ENCODE measurements at regions not wholly inside any gene's neighbourhood (a gene's known extent, or its start where the extent isn't known, plus 50 kb on each side); places are given as distances from the start of the nearest gene placed in this dataset.

DNA sequence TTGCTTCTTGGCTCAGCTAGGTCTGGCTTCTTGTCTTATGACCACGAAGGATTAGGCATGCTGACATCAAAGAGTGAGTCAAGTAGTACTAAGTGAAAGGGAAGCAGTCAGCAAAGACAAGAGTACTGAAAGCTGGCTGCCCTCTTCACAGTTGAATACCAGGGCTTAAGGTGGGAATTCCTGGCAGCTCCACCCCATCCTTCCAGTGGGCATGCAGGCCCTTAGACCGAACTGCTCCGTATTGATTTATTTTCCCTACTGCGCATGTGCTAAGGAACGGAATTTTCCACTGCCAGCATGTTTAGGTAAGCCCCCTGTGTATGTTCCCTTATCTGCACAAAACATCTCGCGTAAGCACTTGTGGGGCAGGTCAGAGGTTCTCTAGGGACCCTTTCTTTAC is 2320.1 kb downstream of the ARAP2 start:
- WGBS (ENCODE audit: insufficient coverage): 87% methylated on average over 6 of the region's 7 CpGs
- Histone ChIP-seq H3K27me3 (replicated peaks in 1 of 2; ENCODE audit: control insufficient read depth in 2 of 2, extremely low read depth in 1 of 2, insufficient read depth in 2 of 2, low read length in 1 of 2) (no peaks in the 10 kb centered on the region), H3K36me3 (ENCODE audit: control insufficient read depth in 2 of 2, extremely low read depth in 1 of 2, insufficient read depth in 1 of 2, low read length in 1 of 2) (no peaks in the 10 kb centered on the region), H3K27ac (ENCODE audit: low read length) (no peak overlapping the region), H3K9me3 (no peaks in the 10 kb centered on the region), H3K4me3 (ENCODE audit: control insufficient read depth in 1 of 2, extremely low read depth in 1 of 2, low read length in 1 of 2) (no peak overlapping the region), H3K4me1 (ENCODE audit: control insufficient read depth in 1 of 2, extremely low read depth in 1 of 2, insufficient read depth in 2 of 2, low read length in 2 of 2) (no peaks in the 10 kb centered on the region)
- ATAC-seq (replicated peaks in 1 of 4) (no peak), DNase-seq (no peak)
- H3K9me3 Mint-ChIP-seq: peaks cover 5 to 23% (median 15%) of the 10 kb centered on the region in 3 donors
- ChIA-PET POLR2A (no interaction called here), CTCF (no interaction called here)
- no peak overlapping the region for H3K4me3 Mint-ChIP-seq
- no peak overlapping the region for H3K27ac Mint-ChIP-seq
- H3K27me3 Mint-ChIP-seq: no peaks in the 10 kb centered on the region
- H3K36me3 Mint-ChIP-seq: no peaks in the 10 kb centered on the region
- H3K4me1 Mint-ChIP-seq: no peaks in the 10 kb centered on the region

DNA sequence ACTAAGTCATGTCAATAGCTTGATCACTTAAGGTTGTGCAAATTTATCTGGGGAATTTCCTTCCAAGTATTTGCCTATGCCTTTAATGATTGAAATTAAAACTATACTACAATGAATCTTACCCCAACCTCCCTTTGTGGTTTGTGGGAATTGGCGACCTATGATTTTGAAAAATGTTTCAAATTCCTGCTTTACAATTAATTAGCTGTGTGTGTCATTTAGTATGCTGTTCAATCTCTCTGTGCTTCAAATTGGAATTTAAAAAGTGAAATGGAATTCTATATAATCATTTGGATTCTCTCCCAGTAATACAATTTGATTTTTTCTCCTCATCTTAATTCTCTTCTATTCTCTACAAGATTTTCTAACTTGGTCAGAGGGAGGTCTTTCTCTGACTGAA is 2319.5 kb downstream of the ARAP2 start:
- Histone ChIP-seq H3K4me1 (ENCODE audit: control insufficient read depth in 1 of 2, extremely low read depth in 1 of 2, insufficient read depth in 2 of 2, low read length in 2 of 2) (no peaks in the 10 kb centered on the region), H3K36me3 (ENCODE audit: control insufficient read depth in 2 of 2, extremely low read depth in 1 of 2, insufficient read depth in 1 of 2, low read length in 1 of 2) (no peaks in the 10 kb centered on the region), H3K27me3 (replicated peaks in 1 of 2; ENCODE audit: control insufficient read depth in 2 of 2, extremely low read depth in 1 of 2, insufficient read depth in 2 of 2, low read length in 1 of 2) (no peaks in the 10 kb centered on the region), H3K4me3 (ENCODE audit: control insufficient read depth in 1 of 2, extremely low read depth in 1 of 2, low read length in 1 of 2) (no peak overlapping the region), H3K9me3 (no peaks in the 10 kb centered on the region), H3K27ac (ENCODE audit: low read length) (no peak overlapping the region)
- ChIA-PET POLR2A (no interaction called here), CTCF (no interaction called here)
- no peaks in the 10 kb centered on the region for H3K4me1 Mint-ChIP-seq
- ATAC-seq (replicated peaks in 1 of 4): no peak
- H3K36me3 Mint-ChIP-seq: no peaks in the 10 kb centered on the region
- no peaks in the 10 kb centered on the region for H3K27me3 Mint-ChIP-seq
- WGBS (ENCODE audit: insufficient coverage): no CpG with 5 or more reads among the region's 1 CpG
- no peak for DNase-seq
- H3K9me3 Mint-ChIP-seq: peaks cover 2 to 19% (median 15%) of the 10 kb centered on the region in 3 donors
- no peak overlapping the region for H3K4me3 Mint-ChIP-seq
- no peak overlapping the region for H3K27ac Mint-ChIP-seq

DNA sequence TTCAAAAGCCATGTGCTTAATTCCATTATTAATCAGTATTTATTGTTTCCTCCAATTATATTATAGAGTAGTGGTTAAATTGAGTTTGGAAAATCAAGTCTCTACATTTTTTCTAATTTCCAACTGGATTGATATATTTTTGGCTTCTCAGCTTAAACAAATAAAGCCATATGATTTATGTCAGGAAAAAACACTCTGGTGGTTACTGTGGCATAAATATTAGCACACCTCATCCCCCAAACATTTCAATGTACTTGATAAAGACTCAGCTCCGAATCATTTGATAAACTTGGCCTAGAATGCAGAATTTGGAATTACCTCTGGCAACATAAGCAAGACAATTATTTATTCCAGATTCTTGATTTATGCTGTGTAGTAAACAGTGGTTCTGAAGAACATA is 2313.8 kb downstream of the ARAP2 start:
- ATAC-seq (replicated peaks in 1 of 4) (no peak), DNase-seq (no peak)
- H3K4me1 ChIP-seq (ENCODE audit: control insufficient read depth in 1 of 2, extremely low read depth in 1 of 2, insufficient read depth in 2 of 2, low read length in 2 of 2): no peaks in the 10 kb centered on the region
- no peak overlapping the region for H3K27ac ChIP-seq (ENCODE audit: low read length)
- Mint-ChIP-seq H3K4me1 (no peaks in the 10 kb centered on the region), H3K36me3 (no peaks in the 10 kb centered on the region), H3K9me3 (peaks cover 5 to 22% (median 17%) of the 10 kb centered on the region in 3 donors), H3K4me3 (no peak overlapping the region), H3K27me3 (no peaks in the 10 kb centered on the region), H3K27ac (no peak overlapping the region)
- WGBS (ENCODE audit: insufficient coverage): no CpG with 5 or more reads among the region's 1 CpG
- peaks cover 2% of the 10 kb centered on the region for H3K9me3 ChIP-seq
- no peaks in the 10 kb centered on the region for H3K27me3 ChIP-seq (replicated peaks in 1 of 2; ENCODE audit: control insufficient read depth in 2 of 2, extremely low read depth in 1 of 2, insufficient read depth in 2 of 2, low read length in 1 of 2)
- ChIA-PET CTCF (no interaction called here), POLR2A (interaction anchor here in 1 of 2 donors (0.6 kb wide), 1 partner anchor 271 kb away, joined by 7 read pairs; no protein-coding TSS in a partner anchor)
- no peak overlapping the region for H3K4me3 ChIP-seq (ENCODE audit: control insufficient read depth in 1 of 2, extremely low read depth in 1 of 2, low read length in 1 of 2)
- no peaks in the 10 kb centered on the region for H3K36me3 ChIP-seq (ENCODE audit: control insufficient read depth in 2 of 2, extremely low read depth in 1 of 2, insufficient read depth in 1 of 2, low read length in 1 of 2)

DNA sequence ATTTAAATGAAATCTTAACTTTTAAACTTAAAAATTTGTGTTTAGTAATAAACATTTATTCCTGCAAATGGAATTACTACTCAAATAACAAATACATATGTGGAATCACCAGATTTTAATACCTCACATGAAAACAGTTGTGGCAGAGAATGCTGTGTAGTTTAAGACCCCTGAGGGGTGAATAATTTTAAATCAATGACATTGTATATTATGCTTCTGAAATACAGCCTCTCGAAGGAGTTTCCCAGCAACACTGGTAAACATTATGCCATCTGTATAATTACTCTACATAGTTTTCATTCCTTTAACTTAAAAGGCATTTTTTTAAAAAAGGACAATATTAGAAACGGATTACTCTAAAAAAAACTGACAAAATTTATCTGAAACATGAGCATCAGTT is 2313.3 kb downstream of the ARAP2 start:
- no peaks in the 10 kb centered on the region for H3K4me1 Mint-ChIP-seq
- H3K36me3 ChIP-seq (ENCODE audit: control insufficient read depth in 2 of 2, extremely low read depth in 1 of 2, insufficient read depth in 1 of 2, low read length in 1 of 2): no peaks in the 10 kb centered on the region
- H3K4me3 Mint-ChIP-seq: no peak overlapping the region
- H3K27me3 ChIP-seq (replicated peaks in 1 of 2; ENCODE audit: control insufficient read depth in 2 of 2, extremely low read depth in 1 of 2, insufficient read depth in 2 of 2, low read length in 1 of 2): no peaks in the 10 kb centered on the region
- H3K9me3 Mint-ChIP-seq: peaks cover 5 to 22% (median 17%) of the 10 kb centered on the region in 3 donors
- no peaks in the 10 kb centered on the region for H3K36me3 Mint-ChIP-seq
- WGBS (ENCODE audit: insufficient coverage): no CpG with 5 or more reads among the region's 2 CpGs
- DNase-seq: no peak
- H3K27ac ChIP-seq (ENCODE audit: low read length): no peak overlapping the region
- no peaks in the 10 kb centered on the region for H3K27me3 Mint-ChIP-seq
- H3K4me1 ChIP-seq (ENCODE audit: control insufficient read depth in 1 of 2, extremely low read depth in 1 of 2, insufficient read depth in 2 of 2, low read length in 2 of 2): no peaks in the 10 kb centered on the region
- ATAC-seq (replicated peaks in 1 of 4): no peak
- ChIA-PET POLR2A (no interaction called here), CTCF (no interaction called here)
- no peak overlapping the region for H3K27ac Mint-ChIP-seq
- peaks cover 2% of the 10 kb centered on the region for H3K9me3 ChIP-seq
- H3K4me3 ChIP-seq (ENCODE audit: control insufficient read depth in 1 of 2, extremely low read depth in 1 of 2, low read length in 1 of 2): no peak overlapping the region

DNA sequence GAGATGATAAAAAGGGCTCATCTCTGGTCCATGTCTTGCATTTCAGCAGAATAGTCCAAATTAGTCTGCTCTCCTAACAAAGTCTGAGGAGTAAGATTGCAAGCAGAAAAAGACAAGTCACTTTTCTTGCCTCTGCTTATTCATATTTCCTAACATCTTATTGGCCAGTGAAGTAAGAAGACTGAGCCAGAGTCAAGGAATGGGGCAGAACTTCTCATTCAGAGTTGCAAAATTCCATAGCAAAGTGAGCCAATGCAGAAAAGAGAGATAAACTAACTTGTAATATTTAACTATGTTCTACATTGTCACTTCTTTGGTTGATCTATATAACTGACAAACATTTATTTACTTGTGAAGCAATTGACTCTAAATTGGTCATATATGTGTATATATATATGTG is 2304.0 kb downstream of the ARAP2 start:
- H3K36me3 ChIP-seq (ENCODE audit: control insufficient read depth in 2 of 2, extremely low read depth in 1 of 2, insufficient read depth in 1 of 2, low read length in 1 of 2): no peaks in the 10 kb centered on the region
- peaks cover 3 to 12% (median 9%) of the 10 kb centered on the region in 3 donors for H3K9me3 Mint-ChIP-seq
- ATAC-seq (replicated peaks in 1 of 4) (no peak), DNase-seq (no peak)
- H3K4me1 Mint-ChIP-seq: no peaks in the 10 kb centered on the region
- H3K27me3 Mint-ChIP-seq: no peaks in the 10 kb centered on the region
- no peak overlapping the region for H3K27ac ChIP-seq (ENCODE audit: low read length)
- no peaks in the 10 kb centered on the region for H3K9me3 ChIP-seq
- ChIA-PET POLR2A (no interaction called here), CTCF (no interaction called here)
- H3K4me3 Mint-ChIP-seq: no peak overlapping the region
- H3K27me3 ChIP-seq (replicated peaks in 1 of 2; ENCODE audit: control insufficient read depth in 2 of 2, extremely low read depth in 1 of 2, insufficient read depth in 2 of 2, low read length in 1 of 2): no peaks in the 10 kb centered on the region
- H3K4me1 ChIP-seq (ENCODE audit: control insufficient read depth in 1 of 2, extremely low read depth in 1 of 2, insufficient read depth in 2 of 2, low read length in 2 of 2): no peaks in the 10 kb centered on the region
- H3K36me3 Mint-ChIP-seq: no peaks in the 10 kb centered on the region
- H3K27ac Mint-ChIP-seq: no peak overlapping the region
- H3K4me3 ChIP-seq (ENCODE audit: control insufficient read depth in 1 of 2, extremely low read depth in 1 of 2, low read length in 1 of 2): no peak overlapping the region

DNA sequence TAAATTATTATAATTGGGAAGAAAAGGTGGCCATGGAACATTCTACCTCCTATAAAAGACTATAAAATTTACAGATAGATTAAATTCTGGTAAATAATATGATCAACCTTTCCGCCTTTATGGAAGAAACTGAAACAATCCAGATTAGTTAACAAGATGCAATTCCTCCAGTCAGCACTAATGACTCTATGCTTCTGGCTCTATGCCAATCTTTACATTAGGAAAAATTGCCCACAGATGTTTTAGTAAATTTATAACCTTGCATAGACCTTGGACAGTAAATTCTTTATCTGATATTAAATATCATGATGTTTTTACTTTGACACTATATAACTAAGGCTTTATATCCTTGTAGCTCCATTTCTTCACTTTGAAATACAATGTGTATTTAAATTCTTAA is 2302.5 kb downstream of the ARAP2 start:
- no peaks in the 10 kb centered on the region for H3K36me3 Mint-ChIP-seq
- WGBS (ENCODE audit: insufficient coverage): no CpG with 5 or more reads among the region's 1 CpG
- H3K4me3 ChIP-seq (ENCODE audit: control insufficient read depth in 1 of 2, extremely low read depth in 1 of 2, low read length in 1 of 2): no peak overlapping the region
- H3K9me3 Mint-ChIP-seq: peaks cover 3 to 16% (median 9%) of the 10 kb centered on the region in 3 donors
- no peaks in the 10 kb centered on the region for H3K27me3 ChIP-seq (replicated peaks in 1 of 2; ENCODE audit: control insufficient read depth in 2 of 2, extremely low read depth in 1 of 2, insufficient read depth in 2 of 2, low read length in 1 of 2)
- no peaks in the 10 kb centered on the region for H3K27me3 Mint-ChIP-seq
- H3K4me1 Mint-ChIP-seq: no peaks in the 10 kb centered on the region
- H3K9me3 ChIP-seq: no peaks in the 10 kb centered on the region
- H3K4me3 Mint-ChIP-seq: no peak overlapping the region
- H3K27ac Mint-ChIP-seq: no peak overlapping the region
- no peak for DNase-seq
- no peaks in the 10 kb centered on the region for H3K4me1 ChIP-seq (ENCODE audit: control insufficient read depth in 1 of 2, extremely low read depth in 1 of 2, insufficient read depth in 2 of 2, low read length in 2 of 2)
- H3K27ac ChIP-seq (ENCODE audit: low read length): no peak overlapping the region
- ATAC-seq (replicated peaks in 1 of 4): no peak
- POLR2A ChIA-PET: interaction anchor here in 1 of 2 donors (0.5 kb wide), 1 partner anchor 190 kb away, joined by 3 read pairs; no protein-coding TSS in a partner anchor
- no peaks in the 10 kb centered on the region for H3K36me3 ChIP-seq (ENCODE audit: control insufficient read depth in 2 of 2, extremely low read depth in 1 of 2, insufficient read depth in 1 of 2, low read length in 1 of 2)
- CTCF ChIA-PET: no interaction called here

DNA sequence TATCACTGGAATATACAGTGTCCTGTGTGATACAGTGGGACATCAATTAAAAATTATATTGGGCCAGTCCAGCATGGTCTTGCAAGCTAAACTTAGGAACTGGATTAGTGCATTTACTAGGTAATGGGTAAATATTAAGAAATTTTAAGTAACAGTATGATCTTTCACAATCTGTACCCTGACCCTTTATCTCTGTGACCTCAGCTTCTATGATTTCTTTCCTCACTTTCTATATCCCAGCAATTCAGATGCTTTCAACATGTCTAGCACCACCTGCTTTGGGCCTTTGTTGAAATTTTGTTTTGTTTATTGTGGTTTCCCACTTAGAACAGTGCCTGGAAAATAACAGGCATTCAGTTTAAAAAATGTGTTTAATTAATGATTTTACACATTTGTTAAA is 2295.4 kb downstream of the ARAP2 start:
- H3K4me1 Mint-ChIP-seq: no peaks in the 10 kb centered on the region
- POLR2A ChIA-PET: no interaction called here
- H3K27ac Mint-ChIP-seq: no peak overlapping the region

More for the DNA sequence above, 2295.4 kb downstream of the ARAP2 start:
- no peak overlapping the region for H3K4me3 Mint-ChIP-seq
- H3K9me3 ChIP-seq: no peaks in the 10 kb centered on the region
- no peaks in the 10 kb centered on the region for H3K36me3 Mint-ChIP-seq
- ATAC-seq (replicated peaks in 1 of 4) (no peak), DNase-seq (no peak)
- no peak overlapping the region for H3K4me3 ChIP-seq (ENCODE audit: control insufficient read depth in 1 of 2, extremely low read depth in 1 of 2, low read length in 1 of 2)
- H3K36me3 ChIP-seq (ENCODE audit: control insufficient read depth in 2 of 2, extremely low read depth in 1 of 2, insufficient read depth in 1 of 2, low read length in 1 of 2): no peaks in the 10 kb centered on the region
- H3K27me3 ChIP-seq (replicated peaks in 1 of 2; ENCODE audit: control insufficient read depth in 2 of 2, extremely low read depth in 1 of 2, insufficient read depth in 2 of 2, low read length in 1 of 2): no peaks in the 10 kb centered on the region
- H3K27me3 Mint-ChIP-seq: no peaks in the 10 kb centered on the region
- no peak overlapping the region for H3K27ac ChIP-seq (ENCODE audit: low read length)
- H3K9me3 Mint-ChIP-seq: peaks cover 6 to 13% (median 8%) of the 10 kb centered on the region in 3 donors
- CTCF ChIA-PET: interaction anchor here in 1 of 2 donors (0.7 kb wide), 1 partner anchor 91 kb away, joined by 3 read pairs; no protein-coding TSS in a partner anchor
- no peaks in the 10 kb centered on the region for H3K4me1 ChIP-seq (ENCODE audit: control insufficient read depth in 1 of 2, extremely low read depth in 1 of 2, insufficient read depth in 2 of 2, low read length in 2 of 2)
